Head of caudate nucleus (tissue), 42 donors: ENCODE measurements at regions not wholly inside any gene's neighbourhood (a gene's known extent, or its start where the extent isn't known, plus 50 kb on each side); places are given as distances from the start of the nearest gene placed in this dataset.
A peak's percentile ranks its signal among the peaks of the same experiment; 100 is the strongest.
"Not testable (repeated sequence)": the region's sequence is repeated elsewhere in the genome, so short reads cannot be mapped to it uniquely, and the experiment has no call there.

Source experiments
- DNase-seq, 42 donors: peaks; one replicate each; pipeline versions ENCODE4 v3.0.0 to v3.0.0-alpha.2; 2020 to 2021; ENCODE audit warnings: mixed read lengths in 7 of 42
- intact Hi-C: fragments of 100-400 bp; cut with DNase I; formaldehyde crosslinking; loops from one replicate; pipeline ENCODE4 v1.15.0; 2022

DNA sequence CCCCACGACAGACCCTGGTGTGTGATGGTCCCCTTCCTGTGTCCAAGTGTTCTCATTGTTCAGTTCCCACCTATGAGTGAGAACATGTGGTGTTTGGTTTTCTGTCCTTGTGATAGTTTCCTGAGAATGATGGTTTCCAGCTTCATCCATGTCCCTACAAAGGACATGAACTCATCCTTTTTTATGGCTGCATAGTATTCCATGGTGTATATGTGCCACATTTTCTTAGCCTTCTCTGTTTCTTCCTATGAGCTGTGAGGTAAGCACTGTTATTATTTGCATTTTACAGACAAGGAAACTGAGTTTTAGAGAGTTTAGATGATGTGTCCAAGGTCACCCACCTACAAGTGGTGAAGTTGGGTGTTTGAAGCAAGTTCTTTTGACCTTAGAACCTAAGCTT, 51.1 kb upstream of the BNC1 start:
- DNase-seq, intact Hi-C loops: not testable (repeated sequence)

DNA sequence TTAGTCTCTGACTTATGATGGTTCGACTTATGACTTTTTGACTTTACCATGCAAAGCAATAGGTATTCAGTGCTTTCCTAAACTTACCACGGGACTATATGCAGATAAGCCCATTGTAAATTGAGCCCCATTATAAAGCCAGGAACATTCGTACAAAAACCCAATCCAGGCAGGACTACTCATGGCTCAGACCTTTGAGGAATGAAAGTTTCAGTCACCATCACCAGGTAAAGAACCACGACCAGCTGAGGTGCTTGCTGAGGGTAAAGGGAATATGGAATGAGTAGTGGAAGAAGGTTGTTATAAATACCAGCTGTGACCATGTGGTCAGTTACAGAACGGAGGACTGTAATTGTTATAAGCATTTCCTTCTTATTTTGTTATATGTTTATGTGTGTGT, 54.9 kb upstream of the BNC1 start:
- DNase-seq: no peak
- intact Hi-C loops: no loop called here

DNA sequence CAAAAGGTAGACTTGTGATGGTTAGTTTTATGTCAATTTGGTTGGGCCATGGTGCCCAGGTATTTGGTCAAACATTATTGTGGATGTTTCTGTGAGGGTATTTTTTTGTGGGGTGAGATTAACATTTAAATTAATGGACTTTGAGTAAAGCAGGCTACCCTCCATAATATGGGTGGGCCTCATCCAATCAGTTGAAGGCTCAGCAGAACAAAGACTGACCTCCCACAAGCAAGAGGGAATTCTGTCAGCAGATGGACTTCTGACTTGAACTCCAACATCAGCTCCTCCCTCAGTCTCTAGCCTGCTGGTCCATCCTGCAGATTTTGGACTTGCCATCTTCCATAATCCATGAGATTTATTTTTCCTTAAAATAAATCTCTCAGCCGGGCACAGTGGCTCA, 55.6 kb upstream of the BNC1 start:
- intact Hi-C loops: no loop called here
- no peak for DNase-seq

DNA sequence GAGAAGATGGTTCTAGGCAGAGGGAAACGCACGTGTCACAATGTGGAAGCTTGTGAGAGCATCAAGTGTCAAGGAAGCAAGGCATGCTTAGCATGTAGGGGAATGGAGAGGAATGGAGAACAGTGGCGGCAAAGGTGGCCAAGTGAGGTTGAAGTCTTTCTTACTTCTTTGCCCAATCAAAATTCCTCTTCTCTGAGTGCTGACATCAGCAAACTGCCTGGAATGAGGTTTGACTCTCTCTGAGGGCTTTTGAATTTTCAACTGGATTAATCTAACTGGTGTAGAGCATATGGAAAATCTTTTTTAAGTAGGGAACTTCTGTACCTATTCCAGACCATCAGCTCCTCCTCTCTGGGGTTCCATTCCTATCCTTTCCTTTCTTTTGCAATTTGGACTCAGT, 61.9 kb upstream of the BNC1 start:
- no peak for DNase-seq
- intact Hi-C loops: no loop called here

DNA sequence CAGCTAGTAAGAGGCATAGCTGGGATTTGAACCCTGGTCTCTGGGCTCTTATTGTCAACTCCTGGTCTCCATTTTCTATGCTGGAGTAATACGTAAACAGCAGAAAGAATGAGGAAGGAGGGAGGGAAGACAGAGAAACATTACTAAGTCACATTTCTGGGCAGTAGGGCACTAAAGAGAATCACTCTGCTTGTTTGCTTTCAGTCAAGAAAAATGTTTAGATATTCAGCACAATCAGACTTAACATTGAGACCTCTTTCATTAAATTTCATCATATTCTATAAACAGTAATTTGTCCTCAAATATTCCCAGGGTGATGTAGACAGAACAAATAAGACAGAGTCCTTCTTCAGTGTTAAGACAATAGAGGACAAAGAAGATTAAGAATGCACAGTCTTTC, 67.7 kb upstream of the BNC1 start:
- DNase-seq: no peak
- intact Hi-C loops: no loop called here

DNA sequence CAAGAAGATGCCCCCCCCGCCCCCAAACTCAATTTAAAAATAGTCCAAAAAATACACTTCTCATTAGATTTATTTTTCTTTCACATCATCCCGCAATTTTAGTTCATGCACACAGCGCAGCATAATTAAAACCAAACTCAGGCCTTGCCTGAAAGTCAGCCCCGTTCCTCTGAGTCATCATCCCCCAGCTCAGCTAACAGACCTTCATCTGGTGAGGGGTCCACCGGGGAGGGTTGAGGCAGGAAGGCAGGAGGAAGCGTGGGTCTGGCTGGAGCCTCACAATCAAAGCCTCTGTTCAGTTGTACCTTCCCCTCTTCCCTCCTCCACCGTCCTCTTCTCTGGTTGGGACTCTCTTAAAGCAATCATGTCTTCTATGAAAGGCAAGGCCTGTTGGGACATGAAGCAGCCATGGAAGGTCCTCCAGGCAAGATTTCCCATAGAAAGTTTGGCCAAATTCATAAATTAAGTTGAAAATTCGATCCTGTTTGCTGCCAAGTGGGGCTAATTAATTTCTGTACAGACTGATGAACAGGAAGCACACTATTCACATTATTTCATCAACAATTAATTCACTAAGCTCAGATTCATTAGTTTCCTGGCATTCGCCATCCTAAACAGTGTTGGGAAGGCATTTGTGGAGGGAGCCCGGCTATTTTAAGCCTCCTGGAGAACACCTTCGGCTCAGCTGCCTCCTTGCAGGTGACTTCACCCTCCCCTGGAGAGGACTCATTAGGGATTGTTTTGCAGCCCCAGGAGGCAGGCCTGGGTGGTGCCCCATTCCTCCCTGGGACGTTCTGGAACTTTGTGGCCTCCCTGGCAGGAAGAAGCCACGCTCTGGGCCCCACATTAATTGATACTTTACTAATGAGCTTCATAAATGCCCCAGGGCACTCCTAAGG, 72.3 kb upstream of the BNC1 start:
- DNase-seq: no peak
- intact Hi-C loops: no loop called here

DNA sequence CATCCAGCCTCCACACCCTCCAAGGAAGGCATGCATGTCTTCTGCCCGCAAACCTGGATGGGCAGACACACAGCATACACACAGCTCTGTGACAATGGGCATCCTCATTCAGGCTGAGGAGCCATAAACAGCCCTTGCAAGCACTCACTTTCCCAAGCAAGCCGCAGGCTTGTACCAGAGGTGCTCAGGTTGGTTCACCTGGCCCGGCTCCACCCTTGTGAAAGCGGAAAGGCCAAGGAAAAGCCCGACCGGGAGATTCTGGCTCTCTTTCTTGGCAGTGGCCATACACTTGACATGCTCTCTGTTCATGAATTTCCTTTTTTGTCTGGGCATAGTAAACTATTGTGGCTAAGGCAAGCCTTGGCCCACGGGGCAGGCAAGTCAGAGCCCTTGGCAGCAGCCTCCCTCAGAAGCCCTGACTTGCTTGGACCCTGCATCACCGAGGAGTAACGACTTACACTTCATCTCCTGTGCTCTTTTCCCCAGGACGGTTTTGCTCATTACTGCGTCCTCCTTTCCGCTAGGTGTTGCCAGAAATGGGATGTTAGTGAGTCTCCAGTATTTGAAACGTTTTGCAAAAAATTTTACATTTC, 74.6 kb upstream of the BNC1 start:
- intact Hi-C loops: no loop called here
- DNase-seq: no peak

DNA sequence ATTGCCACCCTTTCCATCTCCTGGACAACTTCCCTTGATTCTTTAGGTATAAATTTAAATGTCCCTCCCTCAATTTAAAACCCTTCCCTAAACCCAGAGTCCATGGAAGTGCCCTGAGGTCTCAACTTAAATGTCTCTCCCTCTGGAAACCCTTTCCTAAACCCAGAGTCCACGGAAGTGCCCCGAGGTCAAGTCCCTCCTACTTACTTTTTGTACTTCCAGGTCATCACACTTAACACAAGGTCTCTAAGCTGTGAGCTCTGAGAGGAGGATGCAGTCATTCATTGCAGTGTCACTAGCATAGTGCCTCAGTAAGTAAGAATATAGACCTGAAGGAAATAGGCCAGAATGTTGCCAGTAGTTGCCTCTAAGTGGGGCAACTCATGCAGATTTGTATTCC, 78.2 kb upstream of the BNC1 start:
- DNase-seq: peak in 1 of 42 donors; percentile 34
- intact Hi-C loops: no loop called here

DNA sequence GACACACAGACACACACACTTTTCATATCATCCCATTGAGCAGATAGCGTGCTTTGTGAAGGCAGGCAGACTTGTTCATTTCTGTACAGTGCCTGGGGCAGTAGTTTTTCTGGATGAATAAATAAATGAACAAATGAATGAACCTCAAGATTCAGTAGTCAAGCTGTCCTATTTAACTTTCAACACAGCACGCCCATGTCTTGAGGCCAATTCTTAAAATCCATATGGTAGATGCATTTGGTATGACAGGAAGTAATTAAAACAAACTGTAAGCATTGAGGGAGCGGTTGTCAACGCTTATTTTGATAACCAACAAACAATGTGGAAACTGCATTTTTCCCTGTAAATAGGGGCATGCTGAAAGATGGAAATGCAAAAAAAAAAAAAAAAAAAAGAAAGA, 80.0 kb upstream of the BNC1 start:
- no peak for DNase-seq
- intact Hi-C loops: no loop called here

DNA sequence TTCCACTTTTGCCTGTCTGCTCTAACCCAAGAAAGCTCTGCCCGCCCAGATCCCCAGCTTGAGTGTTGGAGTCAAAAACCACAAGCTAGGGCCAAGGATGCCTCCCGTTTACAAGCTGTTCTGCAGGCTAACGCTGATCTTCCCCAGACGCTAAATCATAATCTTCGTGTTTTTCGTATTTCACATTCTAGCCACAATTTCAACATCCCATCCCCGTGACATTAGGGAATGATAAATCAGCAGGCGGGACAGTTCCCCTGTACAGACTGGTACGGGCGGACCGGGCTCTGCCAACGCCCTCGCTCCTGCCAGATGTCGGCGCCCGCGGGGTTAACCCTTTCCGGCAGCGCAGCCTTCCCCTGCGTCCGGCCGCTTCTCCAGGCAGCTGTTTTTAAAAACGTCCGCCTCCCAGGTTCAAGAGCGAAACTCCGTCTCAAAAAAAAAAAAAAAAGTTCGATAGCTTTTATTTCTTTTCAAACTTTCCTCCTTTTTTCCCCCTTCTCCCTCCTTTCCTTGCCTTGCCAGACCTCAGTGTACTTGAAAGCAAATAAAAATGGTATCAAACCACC, 81.0 kb upstream of the BNC1 start:
- DNase-seq: peak; percentile 22 to 87 (median 72)

DNA sequence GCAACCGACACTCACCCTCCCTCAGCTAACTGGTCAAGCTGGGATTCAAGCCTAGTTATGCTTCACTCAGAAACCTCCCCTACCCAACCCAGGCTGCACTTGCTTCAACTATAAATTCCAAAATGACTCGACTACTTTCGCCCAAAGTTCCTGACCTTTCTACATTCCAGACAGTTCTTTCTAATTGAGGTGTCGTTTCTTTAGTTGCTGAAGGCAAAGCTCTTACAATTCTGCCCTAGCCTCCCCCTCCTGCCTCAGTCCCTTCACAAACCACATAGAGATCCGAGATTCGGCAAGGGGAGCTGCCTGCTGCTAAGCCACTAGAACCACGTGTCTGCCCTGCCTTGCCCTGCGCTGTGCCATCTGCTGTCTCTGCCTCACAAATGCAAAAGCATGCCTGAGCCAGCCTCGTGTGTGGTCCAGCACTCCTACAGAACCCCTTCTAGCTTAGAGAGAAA, 74.7 kb upstream of the SH3GL3 start:
- DNase-seq: peak in 30 of 42 donors; percentile 12 to 73 (median 38)
- intact Hi-C loops: no loop called here

More for the DNA sequence above, 81.0 kb upstream of the BNC1 start:
- intact Hi-C loops: no loop called here

DNA sequence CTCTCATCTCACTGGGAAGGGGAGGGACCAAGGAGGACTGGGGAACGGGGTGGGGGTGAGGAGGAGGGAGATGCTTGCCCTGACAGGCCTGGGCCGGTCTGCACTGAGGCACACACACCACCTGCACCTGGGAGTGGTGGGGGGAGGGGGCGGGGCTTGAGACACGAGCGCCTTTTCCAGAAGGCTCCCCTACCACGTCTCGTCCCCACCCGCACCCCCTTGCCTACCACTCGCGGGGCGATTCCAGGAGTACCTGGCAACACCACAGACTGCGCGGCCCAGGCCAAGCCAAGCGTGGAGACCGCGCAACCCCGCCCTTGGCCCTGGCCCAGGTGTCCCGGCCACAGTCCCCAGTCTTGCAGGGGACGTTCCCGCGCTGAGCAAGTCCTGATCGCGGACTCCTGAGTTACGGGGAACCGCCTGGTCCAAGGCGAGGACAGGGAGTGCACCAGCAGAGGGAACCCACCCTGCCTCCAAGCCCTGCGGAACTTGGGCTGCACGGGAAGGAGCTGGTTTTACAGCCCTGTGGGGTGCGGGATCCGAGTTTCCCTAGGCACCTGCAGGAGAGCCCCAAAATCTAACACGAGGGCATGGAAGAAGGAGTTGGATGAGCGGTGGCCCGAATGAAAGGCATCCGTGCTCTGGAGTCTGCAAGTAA, 68.1 kb upstream of the SH3GL3 start:
- DNase-seq: peak in 2 of 42 donors; percentile 21 to 41

DNA sequence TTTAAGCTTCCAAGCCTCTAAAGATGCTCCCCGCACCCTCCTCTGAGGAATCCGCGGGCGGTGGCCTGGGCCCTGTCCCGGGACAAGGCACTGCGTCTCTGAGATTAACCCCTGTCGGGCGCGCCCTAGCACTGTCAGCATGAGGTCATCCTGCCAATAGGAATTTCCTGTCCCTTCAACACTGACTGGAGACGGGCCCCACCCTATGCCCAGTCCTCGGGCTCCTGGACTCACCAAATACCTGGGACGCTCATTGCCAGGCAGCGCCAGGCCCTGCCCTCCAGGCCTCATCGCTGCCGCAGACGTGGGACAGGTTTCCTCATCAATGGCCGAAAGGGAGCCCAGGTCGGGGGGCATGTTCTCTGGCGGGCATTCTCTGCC, 67.6 kb upstream of the SH3GL3 start:
- intact Hi-C loops: loop anchor here (5.0 kb wide), 1 partner anchor 132 kb away; no protein-coding TSS in a partner anchor
- DNase-seq: peak in 1 of 42 donors; percentile 37

More for the DNA sequence above, 68.1 kb upstream of the SH3GL3 start:
- intact Hi-C loops: loop anchor here (5.0 kb wide), 1 partner anchor 132 kb away; no protein-coding TSS in a partner anchor

DNA sequence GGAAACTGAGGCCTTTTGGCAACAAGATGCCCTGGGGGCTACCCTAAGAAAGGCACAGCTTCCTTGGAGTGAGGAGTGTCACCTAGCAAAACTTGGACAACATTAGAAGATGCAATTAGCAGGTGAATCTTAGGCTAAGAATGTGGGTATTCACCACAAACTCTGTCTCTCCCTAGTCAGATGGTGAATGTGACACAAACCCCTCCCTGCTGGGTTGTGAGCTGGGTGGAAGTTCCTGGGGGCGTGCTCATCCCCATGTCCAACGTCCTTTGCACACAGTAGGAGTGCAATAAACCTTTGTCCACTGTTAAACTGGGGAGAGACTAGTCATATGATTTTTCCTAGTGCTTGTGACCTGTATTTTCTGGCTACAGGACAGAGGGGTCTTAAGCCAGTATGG, 67.1 kb upstream of the SH3GL3 start:
- intact Hi-C loops: no loop called here
- DNase-seq: peak in 1 of 42 donors; percentile 20

DNA sequence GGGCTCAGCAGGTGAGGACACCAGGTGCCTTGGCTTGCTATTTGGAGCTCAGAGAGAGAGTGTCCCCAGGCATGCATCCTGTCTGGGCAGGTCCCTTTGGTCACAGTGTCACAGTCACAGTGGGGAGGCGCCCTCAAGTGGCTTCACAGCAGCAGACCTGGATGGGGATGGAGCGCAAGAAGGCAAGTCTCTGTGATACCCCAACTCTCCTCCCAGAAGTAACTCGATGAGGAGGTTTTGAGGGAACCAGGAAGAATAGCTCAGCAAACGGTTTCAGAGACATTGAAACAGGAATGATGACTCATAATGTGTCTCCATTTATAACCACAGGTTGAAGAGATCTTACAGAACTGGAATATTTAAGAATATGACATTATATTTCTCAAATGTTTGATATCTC, 66.5 kb upstream of the SH3GL3 start:
- intact Hi-C loops: no loop called here
- DNase-seq: peak; percentile 19 to 87 (median 66)

DNA sequence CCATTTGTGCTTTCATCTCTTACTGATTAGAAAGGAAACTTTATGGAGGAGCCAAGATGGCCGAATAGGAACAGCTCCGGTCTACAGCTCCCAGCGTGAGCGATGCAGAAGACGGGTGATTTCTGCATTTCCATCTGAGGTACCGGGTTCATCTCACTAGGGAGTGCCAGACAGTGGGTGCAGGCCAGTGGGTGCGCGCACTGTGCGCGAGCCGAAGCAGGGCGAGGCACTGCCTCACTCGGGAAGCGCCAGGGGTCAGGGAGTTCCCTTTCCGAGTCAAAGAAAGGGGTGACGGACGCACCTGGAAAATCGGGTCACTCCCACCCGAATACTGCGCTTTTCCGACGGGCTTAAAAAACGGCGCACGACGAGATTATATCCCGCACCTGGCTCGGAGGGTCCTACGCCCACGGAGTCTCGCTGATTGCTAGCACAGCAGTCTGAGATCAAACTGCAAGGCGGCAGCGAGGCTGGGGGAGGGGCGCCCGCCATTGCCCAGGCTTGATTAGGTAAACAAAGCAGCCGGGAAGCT, 63.5 kb upstream of the SH3GL3 start:
- intact Hi-C loops, DNase-seq: not testable (repeated sequence)

DNA sequence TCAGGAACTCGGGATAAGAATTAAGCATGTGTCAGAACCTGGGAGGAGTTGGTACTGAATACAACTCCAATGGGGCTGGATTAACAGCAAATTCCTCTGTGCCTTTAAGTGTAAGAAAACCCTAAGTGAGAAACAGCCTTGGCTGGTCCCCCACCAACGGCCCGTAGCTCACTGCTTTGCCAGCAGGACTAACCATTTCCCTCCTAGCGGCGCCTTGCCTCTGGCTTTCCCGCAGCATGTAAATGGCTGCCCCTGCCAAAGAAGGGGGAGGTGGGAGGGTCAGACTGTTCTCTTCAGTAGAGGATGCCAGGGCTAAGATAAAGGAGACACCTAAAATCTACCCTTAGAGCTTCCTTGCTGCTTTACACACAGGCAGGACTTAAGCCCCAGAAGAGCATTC, 51.0 kb upstream of the SH3GL3 start:
- intact Hi-C loops: no loop called here
- peak in 1 of 42 donors; percentile 38 for DNase-seq
